Right lobe of liver (tissue), 6 donors: ENCODE measurements at regions not wholly inside any gene's neighbourhood (a gene's known extent, or its start where the extent isn't known, plus 50 kb on each side); places are given as distances from the start of the nearest gene placed in this dataset.

ENCODE experiments used
- ATAC-seq, 4 donors: fragments of 200-7000 bp; cut with Tn5 transposase; one replicate each; pipeline ENCODE4 v1.9.1; 2020; ENCODE audit warnings: mild to moderate bottlenecking in 4 of 4, moderate library complexity in 4 of 4
- DNase-seq, 3 donors: peaks; one replicate each; pipeline ENCODE4 v3.0.0-alpha.2; 2020
- H3K27ac ChIP-seq, 3 donors: fragments of 200-600 bp; one replicate each; pipeline ENCODE4 v1.8.0; 2022
- H3K27me3 ChIP-seq, 2 donors: fragments of 200-600 bp; one replicate each; pipeline ENCODE4 v1.8.0; 2022
- H3K36me3 ChIP-seq, 4 donors: fragments of 200-600 bp; sonication (generic) in 1 of 4; one replicate each; pipeline versions ENCODE4 v1.5.1 to v1.8.0; 2017 to 2022; ENCODE audit warnings: control low read depth in 1 of 4
- H3K4me1 ChIP-seq, 4 donors: fragments of 200-600 bp; sonication (generic) in 1 of 4; one replicate each; pipeline versions ENCODE4 v1.5.1 to v1.8.0; 2017 to 2022; ENCODE audit warnings: control low read depth in 1 of 4
- H3K4me3 ChIP-seq, 3 donors: fragments of 200-600 bp; one replicate each; pipeline ENCODE4 v1.8.0; 2022
- H3K9me3 ChIP-seq, 4 donors: fragments of 200-600 bp; sonication (generic) in 1 of 4; one replicate each; pipeline versions ENCODE4 v1.5.1 to v1.8.0; 2017 to 2022; ENCODE audit warnings: control low read depth in 1 of 4
- CTCF ChIP-seq, 4 donors: fragments of 200-600 bp in 3 of 4; fragments of 450-650 bp in 1 of 4; IDR thresholded peaks; one replicate each; pipeline versions ENCODE4 v1.5.1 to v1.8.0; 2016 to 2022; ENCODE audit warnings: antibody characterized with exemption in 4 of 4, mild to moderate bottlenecking in 2 of 4
- POLR2A ChIP-seq: fragments of 450-650 bp; IDR thresholded peaks from one replicate; pipeline ENCODE4 v1.6.1; 2017; ENCODE audit warnings: antibody characterized with exemption, mild to moderate bottlenecking
- WGBS: methylation state at CpG from one replicate; pipeline ENCODE4 v1.1.6; 2018; ENCODE audit warnings: low coverage, low lambda C conversion rate; ENCODE audit not compliant: insufficient coverage; ENCODE audit errors: missing lambda C conversion rate; 5-methylcytosine and 5-hydroxymethylcytosine counted together
- intact Hi-C, 2 donors: fragments of 100-400 bp; cut with DNase I; formaldehyde crosslinking; loops; one replicate each; pipeline versions ENCODE4 v1.11.2 to v1.14.1; 2022
- donor health status: DM: no; HTN: yes; CAD: no.
- donor health status: DM: no; HTN: no; CAD: no.
- donor health status: DM: no; HTN: no; CAD: no.
- donor health status: DM: no; HTN: yes; CAD: no.
- donor health status: DM: no; HTN: yes; CAD: no.

GRCh38 chr13:97520061-97520460, 86.1 kb downstream of the RAP2A start:
- H3K4me1 ChIP-seq, result no peaks in the 10 kb centered on the region
- intact Hi-C loops, result no loop called here
- WGBS, result 43% methylated on average over 1 of the region's 1 CpG
- no peaks in the 10 kb centered on the region for H3K27me3 ChIP-seq
- ATAC-seq (no peak), DNase-seq (no peak)
- H3K9me3 ChIP-seq, result no peaks in the 10 kb centered on the region
- no peak overlapping the region for H3K27ac ChIP-seq
- TF ChIP-seq POLR2A, result no peak
- TF ChIP-seq CTCF (IDR thresholded peaks at IDR 0.05), result no peak
- no peak overlapping the region for H3K4me3 ChIP-seq
- no peaks in the 10 kb centered on the region for H3K36me3 ChIP-seq

GRCh38 chr13:97520866-97521265, 86.9 kb downstream of the RAP2A start:
- DNase-seq, result no peak
- Histone ChIP-seq H3K4me3 (no peak overlapping the region), H3K27ac (no peak overlapping the region), H3K4me1 (no peaks in the 10 kb centered on the region), H3K9me3 (no peaks in the 10 kb centered on the region), H3K27me3 (no peaks in the 10 kb centered on the region), H3K36me3 (no peaks in the 10 kb centered on the region)
- 67% methylated on average over 2 of the region's 2 CpGs for WGBS
- intact Hi-C loops, result no loop called here
- TF ChIP-seq CTCF (IDR thresholded peaks at IDR 0.05) (no peak), POLR2A (no peak)
- no peak for ATAC-seq

GRCh38 chr13:97521726-97522125, 87.8 kb downstream of the RAP2A start:
- Histone ChIP-seq H3K9me3 (no peaks in the 10 kb centered on the region), H3K4me1 (no peaks in the 10 kb centered on the region), H3K27ac (no peak overlapping the region), H3K27me3 (no peaks in the 10 kb centered on the region), H3K4me3 (no peak overlapping the region), H3K36me3 (no peaks in the 10 kb centered on the region)
- ATAC-seq, result no peak
- intact Hi-C loops, result no loop called here
- TF ChIP-seq POLR2A (no peak), CTCF (IDR thresholded peaks at IDR 0.05) (no peak)
- WGBS, result 65% methylated on average over 2 of the region's 2 CpGs
- DNase-seq, result no peak

GRCh38 chr13:97522243-97522642, 88.3 kb downstream of the RAP2A start:
- H3K27me3 ChIP-seq, result no peaks in the 10 kb centered on the region
- H3K4me1 ChIP-seq, result no peaks in the 10 kb centered on the region
- H3K36me3 ChIP-seq, result no peaks in the 10 kb centered on the region
- no peak overlapping the region for H3K27ac ChIP-seq
- no peak for TF ChIP-seq POLR2A
- TF ChIP-seq CTCF (IDR thresholded peaks at IDR 0.05), result no peak
- 41% methylated on average over 2 of the region's 2 CpGs for WGBS
- ATAC-seq (no peak), DNase-seq (no peak)
- intact Hi-C loops, result no loop called here
- H3K4me3 ChIP-seq, result no peak overlapping the region
- no peaks in the 10 kb centered on the region for H3K9me3 ChIP-seq

- H3K9me3 ChIP-seq, result no peaks in the 10 kb centered on the region
- no peak for TF ChIP-seq POLR2A
- no peak for TF ChIP-seq CTCF (IDR thresholded peaks at IDR 0.05)
- 80% methylated on average over 2 of the region's 2 CpGs for WGBS
- H3K36me3 ChIP-seq, result no peaks in the 10 kb centered on the region
- H3K27me3 ChIP-seq, result no peaks in the 10 kb centered on the region
- H3K27ac ChIP-seq, result no peak overlapping the region
- ATAC-seq (no peak), DNase-seq (no peak)
- H3K4me3 ChIP-seq, result no peak overlapping the region
- no peaks in the 10 kb centered on the region for H3K4me1 ChIP-seq
- intact Hi-C loops, result no loop called here
These were observed 92.6 kb downstream of the RAP2A start for GRCh38 chr13:97526556-97526955.
